Stimulated activated CD4-positive, alpha-beta T cell treated with anti-CD3 and anti-CD28 coated beads, Interleukin-4, amount 100 ng/mL, for 4 hours (primary cell): ENCODE measurements at regions not wholly inside any gene's neighbourhood (a gene's known extent, or its start where the extent isn't known, plus 50 kb on each side); places are given as distances from the start of the nearest gene placed in this dataset.

Experiments used
- DNase-seq, 2 experiments: peaks; one replicate each; pipeline ENCODE4 v3.0.0-alpha.2; 2020

DNA sequence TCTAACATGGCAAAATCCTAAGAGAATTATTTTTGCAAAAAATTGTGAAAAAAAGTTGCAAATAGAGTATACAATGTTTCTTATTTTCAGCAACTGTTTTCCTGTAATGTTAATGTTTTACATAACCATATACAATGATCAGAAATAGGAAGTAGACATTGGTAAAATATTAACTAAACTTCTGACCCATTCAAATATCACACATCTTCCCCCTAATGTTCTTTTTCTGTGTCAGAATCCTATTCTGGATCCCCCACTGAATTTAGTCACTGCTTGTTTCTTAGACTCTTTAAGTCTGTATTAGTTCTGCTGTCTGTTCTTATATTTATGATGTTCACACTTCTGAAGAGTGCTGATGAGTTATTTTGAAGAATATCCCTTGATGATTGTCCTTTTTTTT, 62.0 kb downstream of the HFE start:
- no peak for DNase-seq

- DNase-seq, result no peak
Measured at GRCh38 chr6:26152226-26153101, 65.2 kb downstream of the HFE start.

- DNase-seq, result no peak
Measured at GRCh38 chr6:26155061-26155930, 68.1 kb downstream of the HFE start.

DNA sequence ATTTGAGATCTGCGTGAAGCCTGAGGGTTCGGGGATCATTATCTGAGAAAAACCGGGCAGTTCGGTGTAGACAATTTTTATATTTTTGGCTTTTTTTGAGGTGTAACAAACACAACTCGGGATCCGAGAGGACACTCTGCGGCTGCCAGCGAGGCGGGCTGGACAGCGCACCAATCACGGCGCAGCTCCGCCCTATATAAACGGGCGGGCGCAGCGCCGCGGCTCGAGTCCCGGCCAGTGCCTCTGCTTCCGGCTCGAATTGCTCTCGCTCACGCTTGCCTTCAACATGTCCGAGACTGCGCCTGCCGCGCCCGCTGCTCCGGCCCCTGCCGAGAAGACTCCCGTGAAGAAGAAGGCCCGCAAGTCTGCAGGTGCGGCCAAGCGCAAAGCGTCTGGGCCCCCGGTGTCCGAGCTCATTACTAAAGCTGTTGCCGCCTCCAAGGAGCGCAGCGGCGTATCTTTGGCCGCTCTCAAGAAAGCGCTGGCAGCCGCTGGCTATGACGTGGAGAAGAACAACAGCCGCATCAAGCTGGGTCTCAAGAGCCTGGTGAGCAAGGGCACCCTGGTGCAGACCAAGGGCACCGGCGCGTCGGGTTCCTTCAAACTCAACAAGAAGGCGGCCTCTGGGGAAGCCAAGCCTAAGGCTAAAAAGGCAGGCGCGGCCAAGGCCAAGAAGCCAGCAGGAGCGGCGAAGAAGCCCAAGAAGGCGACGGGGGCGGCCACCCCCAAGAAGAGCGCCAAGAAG, 69.0 kb downstream of the HFE start:
- peak; percentile 75 for DNase-seq

DNA sequence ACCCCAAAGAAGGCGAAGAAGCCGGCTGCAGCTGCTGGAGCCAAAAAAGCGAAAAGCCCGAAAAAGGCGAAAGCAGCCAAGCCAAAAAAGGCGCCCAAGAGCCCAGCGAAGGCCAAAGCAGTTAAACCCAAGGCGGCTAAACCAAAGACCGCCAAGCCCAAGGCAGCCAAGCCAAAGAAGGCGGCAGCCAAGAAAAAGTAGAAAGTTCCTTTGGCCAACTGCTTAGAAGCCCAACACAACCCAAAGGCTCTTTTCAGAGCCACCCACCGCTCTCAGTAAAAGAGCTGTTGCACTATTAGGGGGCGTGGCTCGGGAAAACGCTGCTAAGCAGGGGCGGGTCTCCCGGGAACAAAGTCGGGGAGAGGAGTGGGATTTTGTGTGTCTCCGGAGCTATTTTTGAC, 69.6 kb downstream of the HFE start:
- DNase-seq, result peak; percentile 36 to 47

- no peak for DNase-seq
Measured at GRCh38 chr6:26157251-26158075, 70.2 kb downstream of the HFE start.

- DNase-seq, result peak; percentile 52 to 84
Measured at GRCh38 chr6:26158076-26158580, 70.9 kb downstream of the HFE start.

DNA sequence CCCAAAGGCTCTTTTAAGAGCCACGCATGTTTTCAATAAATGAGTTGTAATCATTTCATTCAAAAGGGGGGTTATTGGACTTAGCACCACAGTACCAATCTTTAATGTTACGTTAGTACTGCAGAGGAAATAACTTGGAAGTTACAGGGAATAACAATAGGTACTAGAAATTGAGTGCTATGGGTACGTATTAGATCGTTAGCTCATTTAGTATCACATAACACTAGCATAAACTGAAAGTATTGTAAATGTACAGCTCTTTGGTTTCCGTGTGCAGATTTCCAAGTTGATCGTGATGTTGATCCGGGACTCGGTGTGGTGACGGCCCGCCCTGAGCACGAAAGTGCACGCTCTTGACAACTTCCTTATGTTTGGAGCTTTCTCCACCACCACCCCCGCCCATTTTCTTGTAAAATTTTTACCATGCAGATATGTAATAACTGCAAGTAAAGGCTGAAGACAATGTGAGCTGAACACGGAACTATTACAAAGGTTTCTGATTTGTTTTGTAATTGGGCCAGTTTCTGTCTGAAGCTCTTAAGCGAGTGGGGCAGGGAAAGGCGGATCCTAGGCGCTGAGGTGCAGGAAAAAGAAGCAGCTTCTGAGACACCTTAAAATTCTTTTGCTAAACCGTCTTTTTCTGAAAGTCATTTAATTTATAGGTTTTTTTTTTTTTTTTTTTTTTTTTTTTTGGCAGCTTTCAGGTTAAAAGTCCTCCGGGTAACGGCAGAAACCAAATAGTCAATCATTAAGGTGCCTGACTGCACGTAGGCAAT, 71.5 kb downstream of the HFE start:
- peak; percentile 17 to 41 for DNase-seq

- DNase-seq, result no peak
Measured at GRCh38 chr6:26159357-26160273, 72.4 kb downstream of the HFE start.

DNA sequence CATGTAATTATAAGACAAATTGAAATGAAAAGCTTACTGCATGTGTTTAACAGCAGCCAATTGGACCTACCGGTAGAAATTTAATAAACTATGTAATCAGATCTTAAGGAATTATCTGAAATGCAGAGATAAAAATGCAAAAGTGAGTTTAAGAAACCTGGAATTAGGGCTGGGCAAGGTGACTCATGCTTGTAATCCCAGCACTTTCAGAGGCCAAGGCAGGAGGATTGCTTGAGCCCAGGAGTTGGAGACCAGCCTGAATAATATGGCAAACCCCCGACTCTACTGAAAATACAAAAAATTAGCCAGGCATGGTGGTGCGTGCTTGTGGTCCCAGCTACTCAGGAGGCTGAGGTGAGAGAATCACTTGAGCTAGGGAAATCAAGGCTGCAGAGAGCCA, 74.1 kb downstream of the HFE start:
- DNase-seq, result no peak

DNA sequence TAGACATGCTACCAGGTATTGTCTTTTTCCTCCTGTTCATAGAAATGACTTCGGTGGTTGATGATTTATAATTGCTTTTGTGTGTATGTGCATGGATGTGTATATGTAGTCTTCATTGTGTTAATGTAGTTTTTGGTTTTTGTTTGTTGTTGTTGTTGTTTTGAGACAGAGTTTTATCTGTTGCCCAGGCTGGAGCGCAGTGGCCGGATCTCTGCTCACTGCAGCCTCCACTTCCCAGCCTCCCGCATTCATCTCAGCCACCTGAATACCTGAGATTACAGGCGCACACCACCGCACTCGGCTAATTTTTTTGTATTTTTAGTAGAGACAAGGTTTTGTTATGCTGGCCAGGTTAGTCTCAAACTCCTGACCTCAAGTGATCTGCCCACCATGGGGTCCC, 75.2 kb downstream of the HFE start:
- no peak for DNase-seq

GRCh38 chr6:26163427-26164119, 76.3 kb downstream of the HFE start:
- no peak for DNase-seq

- DNase-seq, result no peak
Measured at GRCh38 chr6:26164120-26164505, 76.9 kb downstream of the HFE start.

DNA sequence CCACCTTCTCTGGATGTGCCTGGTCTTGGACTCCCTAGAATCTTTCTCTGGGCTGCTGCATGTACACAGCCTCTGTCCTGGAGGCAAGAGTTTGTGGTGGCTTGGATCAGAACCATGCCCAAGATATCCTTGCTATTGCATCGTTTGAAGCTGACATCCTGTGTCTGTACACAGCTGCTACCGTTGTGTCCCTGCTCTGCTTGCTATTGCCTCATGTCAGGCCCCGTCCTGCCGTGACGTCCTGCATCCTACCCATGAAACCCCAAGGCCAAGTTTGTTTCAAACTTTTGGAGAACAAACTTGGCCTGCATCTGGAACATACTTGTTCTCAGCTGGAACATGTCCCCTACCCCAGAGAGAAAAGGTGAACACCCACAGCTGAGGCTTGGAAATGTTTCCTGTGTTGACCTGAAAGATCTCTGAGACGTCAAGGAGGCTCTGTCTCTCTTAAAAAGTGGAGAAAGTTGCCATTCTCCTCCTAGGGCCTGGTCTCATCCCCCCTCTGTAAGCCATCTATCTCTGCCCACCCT, 78.1 kb downstream of the HFE start:
- DNase-seq, result no peak

GRCh38 chr6:26170181-26170580, 83.0 kb downstream of the HFE start:
- no peak for DNase-seq

GRCh38 chr6:26170951-26171841, 84.0 kb downstream of the HFE start:
- no peak for DNase-seq

DNA sequence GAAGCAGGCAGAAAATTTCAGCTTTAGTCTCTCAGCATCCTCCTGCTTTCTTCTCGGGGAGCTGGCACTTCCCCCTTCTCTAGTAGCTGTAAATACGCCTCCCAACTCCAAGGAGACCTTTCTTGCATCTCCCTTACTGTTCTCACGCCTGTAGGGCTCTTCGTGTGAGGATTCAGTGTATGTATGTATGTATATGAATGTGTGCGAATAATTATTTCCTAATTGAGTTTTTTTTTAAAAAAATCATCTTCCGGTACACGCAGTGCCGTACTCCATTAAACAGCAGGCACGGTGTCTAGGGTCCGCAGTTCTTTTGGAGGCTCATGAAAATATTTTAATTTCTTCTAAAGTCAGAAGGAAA, 85.4 kb downstream of the HFE start:
- no peak for DNase-seq

GRCh38 chr6:26173836-26174145, 86.6 kb downstream of the HFE start:
- no peak for DNase-seq
